Keratinocyte (primary cell): ENCODE measurements at regions not wholly inside any gene's neighbourhood (a gene's known extent, or its start where the extent isn't known, plus 50 kb on each side); places are given as distances from the start of the nearest gene placed in this dataset.

Source experiments
- DNase-seq: peaks from one replicate; pipeline ENCODE4 v3.0.0-alpha.2; 2011; ENCODE audit warnings: low read depth, missing footprints, low spot score
- FAIRE-seq: peaks from 2 replicates; lab custom pipeline; 2011; peaks lifted over from hg19 to GRCh38; lab: Jason Lieb, UNC
- H2AFZ ChIP-seq: 2 replicates; pipeline ENCODE4 v1.6.0; 2012; ENCODE audit warnings: low read length, control low read depth, inconsistent platforms; ENCODE audit not compliant: control insufficient read depth
- H3K27ac ChIP-seq: 2 replicates; pipeline ENCODE4 v1.5.1; 2011; ENCODE audit warnings: low read length; ENCODE audit not compliant: control insufficient read depth, insufficient read depth
- H3K27me3 ChIP-seq: 3 replicates; pipeline ENCODE4 v1.6.0; 2011; ENCODE audit warnings: low read length; ENCODE audit not compliant: control insufficient read depth, insufficient read depth; ENCODE audit errors: extremely low read depth
- H3K36me3 ChIP-seq, 2 experiments: 2 replicates in 1 of 2; 3 replicates in 1 of 2; pipeline ENCODE4 v1.5.1; 2011; ENCODE audit warnings: low read length in 2 of 2, mild to moderate bottlenecking in 1 of 2; ENCODE audit not compliant: control insufficient read depth in 2 of 2, insufficient read depth in 2 of 2; ENCODE audit errors: extremely low read depth in 1 of 2
- H3K4me1 ChIP-seq: 3 replicates; pipeline ENCODE4 v1.5.1; 2011; ENCODE audit warnings: low read length; ENCODE audit not compliant: control insufficient read depth, insufficient read depth; ENCODE audit errors: extremely low read depth
- H3K4me2 ChIP-seq: 3 replicates; pipeline ENCODE4 v1.6.0; 2011; ENCODE audit warnings: low read depth, low read length; ENCODE audit not compliant: control insufficient read depth, insufficient read depth; ENCODE audit errors: extremely low read depth
- H3K4me3 ChIP-seq, 3 experiments: fragments of 200-600 bp in 1 of 3; sonication (generic) in 1 of 3; 2 replicates in 2 of 3; 3 replicates in 1 of 3; pipeline ENCODE4 v1.5.1; 2011 to 2016; ENCODE audit warnings: low read length in 3 of 3, mild to moderate bottlenecking in 3 of 3, control low read depth in 2 of 3, inconsistent platforms in 1 of 3, low read depth in 1 of 3, mixed read lengths in 1 of 3, mixed run types in 1 of 3, moderate library complexity in 1 of 3; ENCODE audit not compliant: control insufficient read depth in 2 of 3, insufficient read depth in 2 of 3; ENCODE audit errors: extremely low read depth in 1 of 3
- H3K79me2 ChIP-seq: 2 replicates; pipeline ENCODE4 v1.6.0; 2012; ENCODE audit warnings: low read length; ENCODE audit not compliant: control insufficient read depth, insufficient read depth
- H3K9ac ChIP-seq: 3 replicates; pipeline ENCODE4 v1.6.0; 2011; ENCODE audit warnings: low read length; ENCODE audit not compliant: control insufficient read depth, insufficient read depth; ENCODE audit errors: extremely low read depth
- H3K9me1 ChIP-seq: 3 replicates; pipeline ENCODE4 v1.6.0; 2011; ENCODE audit warnings: low read length; ENCODE audit not compliant: control insufficient read depth, insufficient read depth; ENCODE audit errors: extremely low read depth
- H3K9me3 ChIP-seq: 2 replicates; pipeline ENCODE4 v1.5.1; 2012; ENCODE audit warnings: low read depth, low read length; ENCODE audit not compliant: control insufficient read depth
- H4K20me1 ChIP-seq: 3 replicates; pipeline ENCODE4 v1.6.0; 2011; ENCODE audit warnings: low read length; ENCODE audit not compliant: control insufficient read depth, insufficient read depth; ENCODE audit errors: extremely low read depth
- CTCF ChIP-seq, 3 experiments: IDR thresholded peaks in 1 of 3; conservative IDR thresholded peaks in 1 of 3; optimal IDR thresholded peaks in 1 of 3; 2 replicates in 2 of 3; 3 replicates in 1 of 3; pipeline versions ENCODE3 to v1.5.1; 2011; ENCODE audit warnings: low read length in 3 of 3, mild to moderate bottlenecking in 3 of 3, moderate library complexity in 2 of 3, control low read depth in 1 of 3, inconsistent platforms in 1 of 3; ENCODE audit not compliant: insufficient read depth in 2 of 3; ENCODE audit errors: extremely low read depth in 1 of 3
- EZH2 ChIP-seq: IDR thresholded peaks from one replicate; pipeline ENCODE4 v1.6.1; 2012; ENCODE audit warnings: inconsistent platforms, mild to moderate bottlenecking, low read length, moderate library complexity
- dilution Hi-C: fragments of 300-500 bp; cut with MboI; formaldehyde crosslinking; loops from one replicate; pipeline ENCODE4 v1.7.0; 2020; ENCODE audit warnings: low sequenced_read_pairs; ENCODE audit not compliant: extremely low pct_ligation_motif_present

GRCh38 chr6:81051952-81052351 is 700.5 kb downstream of the TENT5A start:
- Histone ChIP-seq H3K9me1 (no peaks in the 10 kb centered on the region), H4K20me1 (no peaks in the 10 kb centered on the region), H3K79me2 (no peaks in the 10 kb centered on the region), H2AFZ (no peak overlapping the region), H3K27me3 (no peaks in the 10 kb centered on the region), H3K4me2 (no peak overlapping the region), H3K27ac (no peak overlapping the region), H3K4me1 (no peaks in the 10 kb centered on the region), H3K4me3 (no peak overlapping the region), H3K9ac (no peak overlapping the region), H3K9me3 (no peaks in the 10 kb centered on the region), H3K36me3 (no peaks in the 10 kb centered on the region)
- no peak for FAIRE-seq
- no peak for TF ChIP-seq CTCF (optimal IDR thresholded peaks at IDR 0.05 in 1 of 3, IDR thresholded peaks at IDR 0.05 in 1 of 3, conservative IDR thresholded peaks at IDR 0.05 in 1 of 3; ENCODE audit: extremely low read depth in 1 of 3, insufficient read depth in 2 of 3, low read length in 3 of 3)
- no peak for TF ChIP-seq EZH2
- dilution Hi-C loops = no loop called here
- DNase-seq = no peak

- no peak for DNase-seq
These were observed 702.9 kb downstream of the TENT5A start for GRCh38 chr6:81049425-81050042.

More at GRCh38 chr6:81049425-81050042, 702.9 kb downstream of the TENT5A start:
- dilution Hi-C loops = no loop called here
- Histone ChIP-seq H3K4me2 (no peak overlapping the region), H3K36me3 (no peaks in the 10 kb centered on the region), H3K27ac (no peak overlapping the region), H3K9me1 (no peaks in the 10 kb centered on the region), H3K79me2 (no peaks in the 10 kb centered on the region), H3K4me1 (no peaks in the 10 kb centered on the region), H4K20me1 (no peaks in the 10 kb centered on the region), H3K9ac (no peak overlapping the region), H3K27me3 (no peaks in the 10 kb centered on the region), H3K9me3 (no peaks in the 10 kb centered on the region), H3K4me3 (no peak overlapping the region), H2AFZ (no peak overlapping the region)
- FAIRE-seq = no peak
- TF ChIP-seq EZH2 (no peak), CTCF (optimal IDR thresholded peaks at IDR 0.05 in 1 of 3, IDR thresholded peaks at IDR 0.05 in 1 of 3, conservative IDR thresholded peaks at IDR 0.05 in 1 of 3; ENCODE audit: extremely low read depth in 1 of 3, insufficient read depth in 2 of 3, low read length in 3 of 3) (no peak)
